Calu3 (cell line): ENCODE measurements at regions not wholly inside any gene's neighbourhood (a gene's known extent, or its start where the extent isn't known, plus 50 kb on each side); places are given as distances from the start of the nearest gene placed in this dataset.
"Not testable (repeated sequence)": the region's sequence is repeated elsewhere in the genome, so short reads cannot be mapped to it uniquely, and the experiment has no call there.

Experiments used
- BruUV-seq: library from RNA; stranded (reverse); fragments of 400-500 nt; replicated peaks from 2 replicates; lab custom pipeline; 2021; lab: Mats Ljungman, UMichigan
- CTCF ChIA-PET: fragments of 300-600 bp; sonication (Branson Sonifier 250); formaldehyde crosslinking; loops from one replicate; lab custom pipeline; 2022; ENCODE audit warnings: antibody characterized with exemption; lab: Charles Lee
- DNase-seq: peaks from one replicate; pipeline ENCODE4 v3.0.0; 2022
- H3K27ac Mint-ChIP-seq: one replicate; pipeline ENCODE4 v1.8.0; 2022; ENCODE audit warnings: mixed read lengths; ENCODE audit not compliant: unreplicated experiment
- H3K27me3 Mint-ChIP-seq: one replicate; pipeline ENCODE4 v1.8.0; 2022; ENCODE audit warnings: mixed read lengths; ENCODE audit not compliant: unreplicated experiment
- H3K36me3 Mint-ChIP-seq: one replicate; pipeline ENCODE4 v1.8.0; 2022; ENCODE audit warnings: mild to moderate bottlenecking, moderate library complexity, mixed read lengths; ENCODE audit not compliant: insufficient read depth, unreplicated experiment
- H3K4me1 Mint-ChIP-seq: one replicate; pipeline ENCODE4 v1.8.0; 2022; ENCODE audit warnings: mild to moderate bottlenecking, low read depth, mixed read lengths; ENCODE audit not compliant: unreplicated experiment
- H3K4me3 Mint-ChIP-seq: one replicate; pipeline ENCODE4 v1.8.0; 2022; ENCODE audit warnings: mild to moderate bottlenecking, low read depth, moderate library complexity, mixed read lengths; ENCODE audit not compliant: unreplicated experiment
- H3K9me3 Mint-ChIP-seq: one replicate; pipeline ENCODE4 v1.8.0; 2022; ENCODE audit warnings: low read depth, mixed read lengths; ENCODE audit not compliant: unreplicated experiment
- CTCF ChIP-seq: fragments of 200-600 bp; IDR thresholded peaks from one replicate; pipeline ENCODE4 v1.8.0; 2022; ENCODE audit warnings: antibody characterized with exemption; ENCODE audit not compliant: unreplicated experiment
- intact Hi-C: fragments of 100-400 bp; cut with micrococcal nuclease; formaldehyde crosslinking; loops from one replicate; pipeline ENCODE4 v1.10.0; 2022; ENCODE audit not compliant: unreplicated experiment

GRCh38 chr4:177191586-177191985 is 118.1 kb upstream of the NEIL3 start:
- H3K27me3 Mint-ChIP-seq = no peaks in the 10 kb centered on the region
- CTCF ChIA-PET = no interaction called here
- TF ChIP-seq CTCF = no peak
- H3K4me3 Mint-ChIP-seq = no peak overlapping the region
- no peaks in the 10 kb centered on the region for H3K9me3 Mint-ChIP-seq
- DNase-seq = no peak
- no peaks in the 10 kb centered on the region for H3K36me3 Mint-ChIP-seq
- peaks cover 10% of the 10 kb centered on the region for H3K4me1 Mint-ChIP-seq
- no peak overlapping the region for H3K27ac Mint-ChIP-seq
- no TSS peak for BruUV-seq
- intact Hi-C loops = no loop called here

- no TSS peak for BruUV-seq
- CTCF ChIA-PET = no interaction called here
- TF ChIP-seq CTCF = no peak
- Mint-ChIP-seq H3K4me3 (no peak overlapping the region), H3K9me3 (peaks cover 1% of the 10 kb centered on the region), H3K36me3 (no peaks in the 10 kb centered on the region), H3K27me3 (no peaks in the 10 kb centered on the region), H3K27ac (no peak overlapping the region), H3K4me1 (peaks cover 10% of the 10 kb centered on the region)
- no peak for DNase-seq
- intact Hi-C loops = no loop called here
Observed at GRCh38 chr4:177191991-177192390, 117.7 kb upstream of the NEIL3 start.

- CTCF ChIA-PET, intact Hi-C loops, H3K27ac Mint-ChIP-seq, DNase-seq, H3K4me3 Mint-ChIP-seq, H3K36me3 Mint-ChIP-seq, BruUV-seq, H3K27me3 Mint-ChIP-seq, H3K9me3 Mint-ChIP-seq, H3K4me1 Mint-ChIP-seq: not testable (repeated sequence)
Observed at GRCh38 chr4:177193024-177193715, 116.5 kb upstream of the NEIL3 start.

GRCh38 chr4:177194906-177195305 is 114.8 kb upstream of the NEIL3 start:
- Mint-ChIP-seq H3K27ac (no peak overlapping the region), H3K27me3 (no peaks in the 10 kb centered on the region), H3K4me3 (no peak overlapping the region), H3K4me1 (peaks cover 10% of the 10 kb centered on the region), H3K36me3 (no peaks in the 10 kb centered on the region), H3K9me3 (peaks cover 7% of the 10 kb centered on the region)
- BruUV-seq = no TSS peak
- intact Hi-C loops = no loop called here
- DNase-seq = no peak
- TF ChIP-seq CTCF = no peak
- CTCF ChIA-PET = no interaction called here

- H3K27me3 Mint-ChIP-seq = no peaks in the 10 kb centered on the region
Observed at GRCh38 chr4:177196615-177197014, 113.1 kb upstream of the NEIL3 start.

More at GRCh38 chr4:177196615-177197014, 113.1 kb upstream of the NEIL3 start:
- Mint-ChIP-seq H3K9me3 (peaks cover 7% of the 10 kb centered on the region), H3K4me1 (peaks cover under 1% of the 10 kb centered on the region), H3K27ac (no peak overlapping the region), H3K36me3 (no peaks in the 10 kb centered on the region), H3K4me3 (no peak overlapping the region)
- no TSS peak for BruUV-seq
- intact Hi-C loops = no loop called here
- DNase-seq = no peak
- TF ChIP-seq CTCF = no peak
- CTCF ChIA-PET = no interaction called here
